Effector memory CD8-positive, alpha-beta T cell (primary cell): ENCODE measurements at regions not wholly inside any gene's neighbourhood (a gene's known extent, or its start where the extent isn't known, plus 50 kb on each side); places are given as distances from the start of the nearest gene placed in this dataset.

Source experiments
- ATAC-seq: fragments of 150-1000 bp; cut with Tn5 transposase; replicated peaks from 2 replicates; pipeline ENCODE4 v1.10.0; 2021; ENCODE audit warnings: mild to moderate bottlenecking, moderate library complexity
- DNase-seq, 3 experiments: peaks; one replicate each; pipeline ENCODE4 v3.0.0; 2021
- H3K27ac Mint-ChIP-seq, 2 donors: one replicate each; pipeline ENCODE4 v1.8.0; 2022; ENCODE audit warnings: mild to moderate bottlenecking in 2 of 2, mixed read lengths in 2 of 2, moderate library complexity in 2 of 2
- H3K27me3 Mint-ChIP-seq, 2 donors: one replicate each; pipeline ENCODE4 v1.8.0; 2022; ENCODE audit warnings: mixed read lengths in 2 of 2
- H3K36me3 Mint-ChIP-seq: one replicate; pipeline ENCODE4 v1.8.0; 2022; ENCODE audit warnings: mild to moderate bottlenecking, moderate library complexity, mixed read lengths; ENCODE audit not compliant: insufficient read depth
- H3K4me1 Mint-ChIP-seq, 2 donors: one replicate each; pipeline ENCODE4 v1.8.0; 2022; ENCODE audit warnings: low read depth in 2 of 2, mixed read lengths in 2 of 2
- H3K4me3 Mint-ChIP-seq, 2 donors: one replicate each; pipeline ENCODE4 v1.8.0; 2022; ENCODE audit warnings: mild to moderate bottlenecking in 2 of 2, mixed read lengths in 2 of 2, moderate library complexity in 2 of 2
- H3K9me3 Mint-ChIP-seq, 2 donors: one replicate each; pipeline ENCODE4 v1.8.0; 2022; ENCODE audit warnings: mixed read lengths in 2 of 2

- no peak overlapping the region for H3K4me3 Mint-ChIP-seq
- H3K4me1 Mint-ChIP-seq = no peaks in the 10 kb centered on the region
- no peak for DNase-seq
- no peak for ATAC-seq
- peaks cover 5 to 20% of the 10 kb centered on the region in 2 donors for H3K27me3 Mint-ChIP-seq
- no peaks in the 10 kb centered on the region for H3K36me3 Mint-ChIP-seq
- no peak overlapping the region for H3K27ac Mint-ChIP-seq
- H3K9me3 Mint-ChIP-seq = peaks cover 4 to 6% of the 10 kb centered on the region in 2 donors
These were observed 189.5 kb downstream of the IBTK start for GRCh38 chr6:82057846-82058554.

GRCh38 chr6:82056567-82056966, 191.0 kb downstream of the IBTK start:
- no peaks in the 10 kb centered on the region for H3K4me1 Mint-ChIP-seq
- no peak for ATAC-seq
- H3K4me3 Mint-ChIP-seq = no peak overlapping the region
- peaks cover 5 to 20% of the 10 kb centered on the region in 2 donors for H3K27me3 Mint-ChIP-seq
- peaks cover 4 to 6% of the 10 kb centered on the region in 2 donors for H3K9me3 Mint-ChIP-seq
- no peak for DNase-seq
- no peak overlapping the region for H3K27ac Mint-ChIP-seq
- H3K36me3 Mint-ChIP-seq = no peaks in the 10 kb centered on the region

GRCh38 chr6:82045965-82046756, 201.4 kb downstream of the IBTK start:
- no peaks in the 10 kb centered on the region for H3K36me3 Mint-ChIP-seq
- no peaks in the 10 kb centered on the region for H3K4me1 Mint-ChIP-seq
- no peak overlapping the region for H3K27ac Mint-ChIP-seq
- DNase-seq = no peak
- peaks cover 0 to 2% of the 10 kb centered on the region in 2 donors for H3K9me3 Mint-ChIP-seq
- no peaks in the 10 kb centered on the region for H3K27me3 Mint-ChIP-seq
- H3K4me3 Mint-ChIP-seq = no peak overlapping the region
- ATAC-seq = no peak

GRCh38 chr6:82040405-82041221, 206.9 kb downstream of the IBTK start:
- Mint-ChIP-seq H3K4me3 (no peak overlapping the region), H3K36me3 (no peaks in the 10 kb centered on the region), H3K27me3 (no peaks in the 10 kb centered on the region), H3K27ac (no peak overlapping the region), H3K4me1 (no peaks in the 10 kb centered on the region), H3K9me3 (peaks cover 0 to 2% of the 10 kb centered on the region in 2 donors)
- no peak for ATAC-seq
- DNase-seq = no peak

GRCh38 chr6:82038631-82039030, 208.9 kb downstream of the IBTK start:
- H3K27ac Mint-ChIP-seq = no peak overlapping the region
- no peaks in the 10 kb centered on the region for H3K36me3 Mint-ChIP-seq
- H3K9me3 Mint-ChIP-seq = no peaks in the 10 kb centered on the region
- no peak overlapping the region for H3K4me3 Mint-ChIP-seq
- no peaks in the 10 kb centered on the region for H3K27me3 Mint-ChIP-seq
- no peak for DNase-seq
- ATAC-seq = no peak
- no peaks in the 10 kb centered on the region for H3K4me1 Mint-ChIP-seq

- no peak for ATAC-seq
- H3K27ac Mint-ChIP-seq = no peak overlapping the region
- H3K27me3 Mint-ChIP-seq = no peaks in the 10 kb centered on the region
- DNase-seq = no peak
- H3K36me3 Mint-ChIP-seq = no peaks in the 10 kb centered on the region
- H3K4me3 Mint-ChIP-seq = no peak overlapping the region
- no peaks in the 10 kb centered on the region for H3K4me1 Mint-ChIP-seq
- peaks cover 0 to 2% of the 10 kb centered on the region in 2 donors for H3K9me3 Mint-ChIP-seq
These were observed 212.0 kb downstream of the IBTK start for GRCh38 chr6:82035526-82035925.

GRCh38 chr6:82033631-82034211, 213.8 kb downstream of the IBTK start:
- no peaks in the 10 kb centered on the region for H3K36me3 Mint-ChIP-seq
- no peak overlapping the region for H3K27ac Mint-ChIP-seq
- no peaks in the 10 kb centered on the region for H3K4me1 Mint-ChIP-seq
- ATAC-seq (no peak), DNase-seq (no peak)
- no peak overlapping the region for H3K4me3 Mint-ChIP-seq
- H3K27me3 Mint-ChIP-seq = no peaks in the 10 kb centered on the region
- peaks cover 0 to 2% of the 10 kb centered on the region in 2 donors for H3K9me3 Mint-ChIP-seq

- no peak overlapping the region for H3K27ac Mint-ChIP-seq
- H3K4me3 Mint-ChIP-seq = no peak overlapping the region
- peaks cover 0 to 2% of the 10 kb centered on the region in 2 donors for H3K9me3 Mint-ChIP-seq
- no peak for DNase-seq
- no peaks in the 10 kb centered on the region for H3K27me3 Mint-ChIP-seq
- no peaks in the 10 kb centered on the region for H3K4me1 Mint-ChIP-seq
- no peak for ATAC-seq
- no peaks in the 10 kb centered on the region for H3K36me3 Mint-ChIP-seq
These were observed 215.1 kb downstream of the IBTK start for GRCh38 chr6:82032444-82032843.

- Mint-ChIP-seq H3K27me3 (no peaks in the 10 kb centered on the region), H3K27ac (no peak overlapping the region), H3K4me3 (no peak overlapping the region), H3K36me3 (no peaks in the 10 kb centered on the region), H3K9me3 (peaks cover 0 to 2% of the 10 kb centered on the region in 2 donors), H3K4me1 (no peaks in the 10 kb centered on the region)
- DNase-seq (no peak), ATAC-seq (no peak)
These were observed 216.6 kb downstream of the IBTK start for GRCh38 chr6:82030761-82031503.

GRCh38 chr6:82030301-82030700, 217.2 kb downstream of the IBTK start:
- no peaks in the 10 kb centered on the region for H3K27me3 Mint-ChIP-seq
- peaks cover 0 to 2% of the 10 kb centered on the region in 2 donors for H3K9me3 Mint-ChIP-seq
- no peaks in the 10 kb centered on the region for H3K36me3 Mint-ChIP-seq
- no peaks in the 10 kb centered on the region for H3K4me1 Mint-ChIP-seq
- no peak for DNase-seq
- ATAC-seq = no peak
- no peak overlapping the region for H3K4me3 Mint-ChIP-seq
- H3K27ac Mint-ChIP-seq = no peak overlapping the region

- DNase-seq (no peak), ATAC-seq (no peak)
- no peaks in the 10 kb centered on the region for H3K9me3 Mint-ChIP-seq
- no peak overlapping the region for H3K4me3 Mint-ChIP-seq
- no peaks in the 10 kb centered on the region for H3K36me3 Mint-ChIP-seq
- H3K27me3 Mint-ChIP-seq = no peaks in the 10 kb centered on the region
- H3K27ac Mint-ChIP-seq = no peak overlapping the region
- no peaks in the 10 kb centered on the region for H3K4me1 Mint-ChIP-seq
These were observed 222.3 kb downstream of the IBTK start for GRCh38 chr6:82025271-82025670.

- no peaks in the 10 kb centered on the region for H3K9me3 Mint-ChIP-seq
- H3K4me3 Mint-ChIP-seq = no peak overlapping the region
- no peaks in the 10 kb centered on the region for H3K27me3 Mint-ChIP-seq
- DNase-seq (no peak), ATAC-seq (no peak)
- H3K36me3 Mint-ChIP-seq = no peaks in the 10 kb centered on the region
- no peaks in the 10 kb centered on the region for H3K4me1 Mint-ChIP-seq
- no peak overlapping the region for H3K27ac Mint-ChIP-seq
These were observed 224.9 kb downstream of the IBTK start for GRCh38 chr6:82022614-82023129.
